ENCODE measurements at regions not wholly inside any gene's neighbourhood (a gene's known extent, or its start where the extent isn't known, plus 50 kb on each side); places are given as distances from the start of the nearest gene placed in this dataset.

DNA sequence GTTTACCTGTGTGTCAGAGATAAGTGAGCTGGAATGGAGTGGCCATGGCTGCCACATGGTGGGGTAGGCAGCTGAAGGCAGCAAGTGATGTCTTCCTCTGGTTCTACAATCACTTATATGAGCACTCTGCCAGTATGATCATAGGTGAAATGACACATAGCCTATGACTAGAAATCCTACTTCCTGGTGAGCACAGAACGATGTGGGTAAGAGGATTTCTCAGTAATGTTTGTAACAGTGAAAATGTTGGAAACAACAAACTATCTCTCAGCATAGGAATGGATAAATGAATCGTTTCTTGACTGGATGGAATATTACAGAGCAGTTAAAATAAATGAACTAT is 187.0 kb upstream of the S1PR3 start:
- no peak for TF ChIP-seq CTCF (IDR thresholded peaks at IDR 0.05)
- no peak for TF ChIP-seq POLR2A (IDR thresholded peaks at IDR 0.05)

Data from gastroesophageal sphincter (tissue), 3 donors.